HepG2 (cell line): ENCODE measurements at regions not wholly inside any gene's neighbourhood (a gene's known extent, or its start where the extent isn't known, plus 50 kb on each side); places are given as distances from the start of the nearest gene placed in this dataset.

Experiments used
- BRD4 ChIP-seq: sonication (generic); formaldehyde crosslinking; IDR thresholded peaks from 2 replicates; pipeline ENCODE4 v1.4.0; 2020; ENCODE audit warnings: missing genetic modification reagents
- ZFP36L1 ChIP-seq: sonication (generic); formaldehyde crosslinking; IDR thresholded peaks from 2 replicates; pipeline ENCODE4 v1.8.0; 2022; ENCODE audit warnings: mild to moderate bottlenecking, missing genetic modification reagents, moderate library complexity
- ZNF101 ChIP-seq: sonication (generic); formaldehyde crosslinking; IDR thresholded peaks from 2 replicates; pipeline ENCODE4 v1.4.0; 2020; ENCODE audit warnings: mild to moderate bottlenecking, low read depth, missing genetic modification reagents, borderline replicate concordance
- ZNF232 ChIP-seq: sonication (generic); formaldehyde crosslinking; IDR thresholded peaks from 2 replicates; pipeline ENCODE4 v1.4.0; 2020; ENCODE audit warnings: missing genetic modification reagents, borderline replicate concordance
- ZNF530 ChIP-seq: sonication (generic); formaldehyde crosslinking; IDR thresholded peaks from 2 replicates; pipeline ENCODE4 v1.5.0; 2020; ENCODE audit warnings: low read depth, mild to moderate bottlenecking, missing genetic modification reagents
- ZNF841 ChIP-seq: sonication (generic); formaldehyde crosslinking; IDR thresholded peaks from 2 replicates; pipeline ENCODE4 v1.8.1; 2023; ENCODE audit warnings: missing genetic modification reagents, borderline replicate concordance
- TF ChIP-seq, protein P1 (sequence below): sonication (generic); formaldehyde crosslinking; IDR thresholded peaks from 2 replicates; pipeline ENCODE4 v1.4.0; 2020; ENCODE audit warnings: missing genetic modification reagents
- TF ChIP-seq, protein P2 (sequence below): sonication (generic); formaldehyde crosslinking; conservative IDR thresholded peaks from 2 replicates; pipeline ENCODE4 v1.5.0; 2020; ENCODE audit warnings: missing genetic modification reagents
- TF ChIP-seq, protein P3 (sequence below): sonication (generic); formaldehyde crosslinking; IDR thresholded peaks from 2 replicates; pipeline ENCODE4 v1.4.0; 2020; ENCODE audit warnings: missing genetic modification reagents
- TF ChIP-seq, protein P4 (sequence below): sonication (generic); formaldehyde crosslinking; IDR thresholded peaks from 2 replicates; pipeline ENCODE4 v1.5.0; 2020; ENCODE audit warnings: mild to moderate bottlenecking, missing genetic modification reagents
- TF ChIP-seq, protein P5 (sequence below): sonication (generic); formaldehyde crosslinking; IDR thresholded peaks from 2 replicates; pipeline ENCODE4 v1.4.0; 2020; ENCODE audit warnings: mild to moderate bottlenecking, missing genetic modification reagents

DNA sequence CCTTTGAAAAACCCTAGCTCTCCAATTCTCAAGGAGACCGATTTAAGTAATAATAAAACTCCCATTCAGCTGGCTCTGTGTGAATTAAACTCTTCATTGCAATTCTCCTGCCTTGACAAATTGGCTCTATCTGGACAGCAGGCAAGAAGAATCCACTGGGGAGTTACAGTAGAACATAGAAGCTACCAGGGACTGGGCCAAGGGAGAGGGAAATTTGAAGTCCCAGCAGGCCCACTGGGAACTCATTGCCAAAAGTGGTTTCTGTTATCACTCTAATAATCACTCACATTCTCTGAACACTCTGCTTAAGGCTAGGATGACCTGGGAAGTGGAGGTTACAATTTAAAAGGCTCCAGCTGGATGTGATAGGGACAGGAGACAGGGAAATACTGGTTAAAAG, 384.5 kb upstream of the CCDC196 start:
- TF ChIP-seq, protein P1, sequence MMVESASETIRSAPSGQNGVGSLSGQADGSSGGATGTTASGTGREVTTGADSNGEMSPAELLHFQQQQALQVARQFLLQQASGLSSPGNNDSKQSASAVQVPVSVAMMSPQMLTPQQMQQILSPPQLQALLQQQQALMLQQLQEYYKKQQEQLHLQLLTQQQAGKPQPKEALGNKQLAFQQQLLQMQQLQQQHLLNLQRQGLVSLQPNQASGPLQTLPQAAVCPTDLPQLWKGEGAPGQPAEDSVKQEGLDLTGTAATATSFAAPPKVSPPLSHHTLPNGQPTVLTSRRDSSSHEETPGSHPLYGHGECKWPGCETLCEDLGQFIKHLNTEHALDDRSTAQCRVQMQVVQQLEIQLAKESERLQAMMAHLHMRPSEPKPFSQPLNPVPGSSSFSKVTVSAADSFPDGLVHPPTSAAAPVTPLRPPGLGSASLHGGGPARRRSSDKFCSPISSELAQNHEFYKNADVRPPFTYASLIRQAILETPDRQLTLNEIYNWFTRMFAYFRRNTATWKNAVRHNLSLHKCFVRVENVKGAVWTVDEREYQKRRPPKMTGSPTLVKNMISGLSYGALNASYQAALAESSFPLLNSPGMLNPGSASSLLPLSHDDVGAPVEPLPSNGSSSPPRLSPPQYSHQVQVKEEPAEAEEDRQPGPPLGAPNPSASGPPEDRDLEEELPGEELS (CRISPR knock-in tag), result no peak
- TF ChIP-seq, protein P2, sequence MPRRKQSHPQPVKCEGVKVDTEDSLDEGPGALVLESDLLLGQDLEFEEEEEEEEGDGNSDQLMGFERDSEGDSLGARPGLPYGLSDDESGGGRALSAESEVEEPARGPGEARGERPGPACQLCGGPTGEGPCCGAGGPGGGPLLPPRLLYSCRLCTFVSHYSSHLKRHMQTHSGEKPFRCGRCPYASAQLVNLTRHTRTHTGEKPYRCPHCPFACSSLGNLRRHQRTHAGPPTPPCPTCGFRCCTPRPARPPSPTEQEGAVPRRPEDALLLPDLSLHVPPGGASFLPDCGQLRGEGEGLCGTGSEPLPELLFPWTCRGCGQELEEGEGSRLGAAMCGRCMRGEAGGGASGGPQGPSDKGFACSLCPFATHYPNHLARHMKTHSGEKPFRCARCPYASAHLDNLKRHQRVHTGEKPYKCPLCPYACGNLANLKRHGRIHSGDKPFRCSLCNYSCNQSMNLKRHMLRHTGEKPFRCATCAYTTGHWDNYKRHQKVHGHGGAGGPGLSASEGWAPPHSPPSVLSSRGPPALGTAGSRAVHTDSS, result no peak
- TF ChIP-seq, protein P3, sequence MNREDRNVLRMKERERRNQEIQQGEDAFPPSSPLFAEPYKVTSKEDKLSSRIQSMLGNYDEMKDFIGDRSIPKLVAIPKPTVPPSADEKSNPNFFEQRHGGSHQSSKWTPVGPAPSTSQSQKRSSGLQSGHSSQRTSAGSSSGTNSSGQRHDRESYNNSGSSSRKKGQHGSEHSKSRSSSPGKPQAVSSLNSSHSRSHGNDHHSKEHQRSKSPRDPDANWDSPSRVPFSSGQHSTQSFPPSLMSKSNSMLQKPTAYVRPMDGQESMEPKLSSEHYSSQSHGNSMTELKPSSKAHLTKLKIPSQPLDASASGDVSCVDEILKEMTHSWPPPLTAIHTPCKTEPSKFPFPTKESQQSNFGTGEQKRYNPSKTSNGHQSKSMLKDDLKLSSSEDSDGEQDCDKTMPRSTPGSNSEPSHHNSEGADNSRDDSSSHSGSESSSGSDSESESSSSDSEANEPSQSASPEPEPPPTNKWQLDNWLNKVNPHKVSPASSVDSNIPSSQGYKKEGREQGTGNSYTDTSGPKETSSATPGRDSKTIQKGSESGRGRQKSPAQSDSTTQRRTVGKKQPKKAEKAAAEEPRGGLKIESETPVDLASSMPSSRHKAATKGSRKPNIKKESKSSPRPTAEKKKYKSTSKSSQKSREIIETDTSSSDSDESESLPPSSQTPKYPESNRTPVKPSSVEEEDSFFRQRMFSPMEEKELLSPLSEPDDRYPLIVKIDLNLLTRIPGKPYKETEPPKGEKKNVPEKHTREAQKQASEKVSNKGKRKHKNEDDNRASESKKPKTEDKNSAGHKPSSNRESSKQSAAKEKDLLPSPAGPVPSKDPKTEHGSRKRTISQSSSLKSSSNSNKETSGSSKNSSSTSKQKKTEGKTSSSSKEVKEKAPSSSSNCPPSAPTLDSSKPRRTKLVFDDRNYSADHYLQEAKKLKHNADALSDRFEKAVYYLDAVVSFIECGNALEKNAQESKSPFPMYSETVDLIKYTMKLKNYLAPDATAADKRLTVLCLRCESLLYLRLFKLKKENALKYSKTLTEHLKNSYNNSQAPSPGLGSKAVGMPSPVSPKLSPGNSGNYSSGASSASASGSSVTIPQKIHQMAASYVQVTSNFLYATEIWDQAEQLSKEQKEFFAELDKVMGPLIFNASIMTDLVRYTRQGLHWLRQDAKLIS, result no peak
- TF ChIP-seq ZNF530, result no peak
- no peak for TF ChIP-seq ZFP36L1 (CRISPR knock-in tag)
- TF ChIP-seq, protein P4, sequence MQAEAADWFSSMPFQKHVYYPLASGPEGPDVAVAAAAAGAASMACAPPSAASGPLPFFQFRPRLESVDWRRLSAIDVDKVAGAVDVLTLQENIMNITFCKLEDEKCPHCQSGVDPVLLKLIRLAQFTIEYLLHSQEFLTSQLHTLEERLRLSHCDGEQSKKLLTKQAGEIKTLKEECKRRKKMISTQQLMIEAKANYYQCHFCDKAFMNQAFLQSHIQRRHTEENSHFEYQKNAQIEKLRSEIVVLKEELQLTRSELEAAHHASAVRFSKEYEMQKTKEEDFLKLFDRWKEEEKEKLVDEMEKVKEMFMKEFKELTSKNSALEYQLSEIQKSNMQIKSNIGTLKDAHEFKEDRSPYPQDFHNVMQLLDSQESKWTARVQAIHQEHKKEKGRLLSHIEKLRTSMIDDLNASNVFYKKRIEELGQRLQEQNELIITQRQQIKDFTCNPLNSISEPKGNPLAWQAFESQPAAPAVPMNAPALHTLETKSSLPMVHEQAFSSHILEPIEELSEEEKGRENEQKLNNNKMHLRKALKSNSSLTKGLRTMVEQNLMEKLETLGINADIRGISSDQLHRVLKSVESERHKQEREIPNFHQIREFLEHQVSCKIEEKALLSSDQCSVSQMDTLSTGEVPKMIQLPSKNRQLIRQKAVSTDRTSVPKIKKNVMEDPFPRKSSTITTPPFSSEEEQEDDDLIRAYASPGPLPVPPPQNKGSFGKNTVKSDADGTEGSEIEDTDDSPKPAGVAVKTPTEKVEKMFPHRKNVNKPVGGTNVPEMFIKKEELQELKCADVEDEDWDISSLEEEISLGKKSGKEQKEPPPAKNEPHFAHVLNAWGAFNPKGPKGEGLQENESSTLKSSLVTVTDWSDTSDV (CRISPR knock-in tag), result no peak
- no peak for TF ChIP-seq ZNF101 (CRISPR knock-in tag)
- no peak for TF ChIP-seq BRD4 (CRISPR knock-in tag)
- no peak for TF ChIP-seq ZNF841
- TF ChIP-seq ZNF232 (CRISPR knock-in tag), result no peak
- TF ChIP-seq, protein P5, sequence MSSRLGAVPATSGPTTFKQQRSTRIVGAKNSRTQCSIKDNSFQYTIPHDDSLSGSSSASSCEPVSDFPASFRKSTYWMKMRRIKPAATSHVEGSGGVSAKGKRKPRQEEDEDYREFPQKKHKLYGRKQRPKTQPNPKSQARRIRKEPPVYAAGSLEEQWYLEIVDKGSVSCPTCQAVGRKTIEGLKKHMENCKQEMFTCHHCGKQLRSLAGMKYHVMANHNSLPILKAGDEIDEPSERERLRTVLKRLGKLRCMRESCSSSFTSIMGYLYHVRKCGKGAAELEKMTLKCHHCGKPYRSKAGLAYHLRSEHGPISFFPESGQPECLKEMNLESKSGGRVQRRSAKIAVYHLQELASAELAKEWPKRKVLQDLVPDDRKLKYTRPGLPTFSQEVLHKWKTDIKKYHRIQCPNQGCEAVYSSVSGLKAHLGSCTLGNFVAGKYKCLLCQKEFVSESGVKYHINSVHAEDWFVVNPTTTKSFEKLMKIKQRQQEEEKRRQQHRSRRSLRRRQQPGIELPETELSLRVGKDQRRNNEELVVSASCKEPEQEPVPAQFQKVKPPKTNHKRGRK, result no peak
